DMS114 treated with DMSO at 0.1 percent for 48 hours (cell line): ENCODE measurements at regions not wholly inside any gene's neighbourhood (a gene's known extent, or its start where the extent isn't known, plus 50 kb on each side); places are given as distances from the start of the nearest gene placed in this dataset.

Experiments
- DNase-seq: peaks from one replicate; lab custom pipeline; 2025; ENCODE audit not compliant: unreplicated experiment; lab: John Stamatoyannopoulos, UW

DNA sequence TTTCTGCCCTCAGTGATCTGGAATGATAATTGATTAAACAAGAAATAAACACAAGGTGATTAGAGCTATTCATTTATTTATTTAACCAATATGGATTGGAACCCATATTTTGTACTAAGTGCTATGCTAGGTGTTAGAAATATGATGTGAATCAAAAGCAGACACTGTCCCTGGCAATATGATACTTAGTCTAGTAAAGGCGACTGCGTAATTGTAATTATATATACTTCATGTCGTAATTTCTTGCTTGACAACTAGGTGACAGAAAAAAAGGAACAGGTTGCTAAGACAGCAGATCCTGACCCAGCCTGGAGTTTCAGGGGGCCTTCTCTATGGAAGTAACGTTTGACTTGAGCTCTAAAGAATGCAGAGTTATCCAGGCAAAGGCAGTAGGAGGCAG, 236.5 kb upstream of the F9 start:
- no peak for DNase-seq

DNA sequence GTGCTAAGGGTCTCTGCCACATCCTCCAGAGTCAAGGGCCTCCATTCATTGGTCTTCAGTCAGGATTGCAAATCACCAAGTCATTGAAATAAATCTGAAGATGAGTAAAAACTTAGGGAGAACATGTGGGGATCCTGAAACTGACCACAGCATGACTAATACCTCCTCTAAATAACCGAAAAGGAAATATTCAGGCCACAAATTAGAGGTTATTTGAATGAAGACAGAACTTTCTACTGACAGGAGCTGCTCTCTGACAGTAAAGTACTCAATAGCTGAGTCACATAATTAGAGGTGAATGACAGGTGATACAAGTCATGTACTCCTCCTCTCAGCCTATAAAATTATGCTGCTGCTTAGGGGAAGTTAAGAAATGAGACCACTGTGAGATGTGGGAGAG, 240.2 kb upstream of the F9 start:
- no peak for DNase-seq

DNA sequence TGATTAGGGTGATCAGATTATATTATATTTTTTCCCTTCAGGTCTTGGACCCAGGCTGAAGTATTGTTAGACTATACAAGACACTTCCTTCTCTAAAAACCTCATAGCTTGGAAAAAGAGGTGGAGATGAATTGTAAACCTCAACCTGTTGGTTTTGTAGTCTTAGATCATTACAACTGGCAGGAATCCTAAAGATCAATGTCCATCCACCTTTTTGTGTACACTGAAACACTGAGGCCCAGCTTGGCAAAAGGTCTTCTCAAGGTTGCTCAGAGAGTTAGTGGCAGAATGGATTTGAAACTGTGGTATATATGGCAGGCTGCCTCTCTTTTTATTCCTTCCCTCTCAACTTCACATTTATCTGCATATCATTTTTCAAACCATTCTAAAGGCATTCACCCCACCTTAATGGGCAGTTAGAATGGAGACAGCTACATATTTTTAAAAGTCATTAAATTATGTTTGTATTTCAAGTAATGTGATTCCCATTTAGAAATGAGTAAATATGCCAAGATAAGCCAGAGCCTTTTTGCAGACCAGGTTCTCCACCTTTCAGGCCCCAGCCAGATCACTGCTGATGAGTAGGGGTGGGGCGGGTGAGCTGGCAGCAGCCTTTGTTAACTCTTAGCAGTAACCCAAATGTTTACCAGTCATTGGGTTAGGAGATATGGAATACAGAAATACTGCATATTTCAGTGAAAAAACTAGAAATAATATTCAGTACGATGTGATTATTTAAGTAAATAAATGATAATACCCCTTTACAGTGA, 243.2 kb upstream of the F9 start:
- no peak for DNase-seq

DNA sequence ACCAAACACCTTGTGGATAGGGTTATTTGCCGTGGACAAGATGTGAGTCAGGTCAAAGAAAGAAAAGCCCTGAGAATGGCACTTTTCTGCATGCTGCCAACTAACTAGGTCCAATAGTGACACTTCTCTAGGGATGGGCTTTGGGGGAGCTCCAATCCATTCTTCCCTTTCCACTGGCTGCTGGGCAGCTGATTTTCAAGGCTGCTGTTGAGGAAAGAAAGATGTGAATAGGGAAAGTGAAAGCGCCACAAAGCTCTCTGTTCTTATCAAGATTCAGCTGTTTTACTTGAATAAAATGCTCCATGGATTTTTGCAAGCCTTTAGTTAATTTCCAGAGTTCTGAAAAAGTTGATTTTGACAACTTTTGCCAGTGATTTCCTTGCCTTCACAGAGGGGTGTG, 244.2 kb upstream of the F9 start:
- DNase-seq = no peak

DNA sequence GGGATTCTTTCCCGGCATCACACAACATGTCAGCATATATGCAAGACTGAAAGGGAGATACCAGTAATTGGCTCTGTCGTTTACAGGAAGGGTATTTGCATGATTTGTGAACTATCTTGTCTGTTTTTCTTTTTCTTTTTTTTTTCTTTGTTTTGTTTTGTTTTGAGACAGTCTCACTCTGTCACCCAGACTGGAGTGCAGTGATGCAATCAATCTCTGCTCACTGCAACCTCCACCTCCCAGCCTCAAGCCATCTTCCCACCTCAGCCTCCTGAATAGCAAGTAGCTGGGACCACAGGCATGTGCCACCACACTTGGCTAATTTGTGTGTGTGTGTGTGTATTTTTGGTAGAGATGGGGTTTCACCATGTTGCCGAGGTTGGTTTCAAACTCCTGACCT, 262.7 kb upstream of the F9 start:
- no peak for DNase-seq

DNA sequence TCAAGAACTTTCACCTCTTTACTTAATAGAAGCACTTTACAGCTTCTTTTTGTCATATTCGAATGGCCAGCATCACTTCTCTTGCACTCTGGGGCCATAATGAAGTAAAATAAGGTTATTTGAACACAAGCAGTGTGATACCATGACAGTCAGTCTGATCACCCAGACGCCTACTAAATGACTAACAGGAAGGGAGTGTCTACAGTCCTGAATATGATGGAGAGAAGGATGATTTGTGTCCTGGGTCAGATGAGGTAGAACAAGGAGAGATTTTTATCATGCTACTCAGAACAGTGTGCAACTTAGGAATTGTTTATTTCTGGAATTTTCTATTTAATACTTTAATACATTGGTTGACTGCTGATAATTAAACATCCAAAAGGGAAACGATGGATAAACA, 284.2 kb upstream of the F9 start:
- no peak for DNase-seq

DNA sequence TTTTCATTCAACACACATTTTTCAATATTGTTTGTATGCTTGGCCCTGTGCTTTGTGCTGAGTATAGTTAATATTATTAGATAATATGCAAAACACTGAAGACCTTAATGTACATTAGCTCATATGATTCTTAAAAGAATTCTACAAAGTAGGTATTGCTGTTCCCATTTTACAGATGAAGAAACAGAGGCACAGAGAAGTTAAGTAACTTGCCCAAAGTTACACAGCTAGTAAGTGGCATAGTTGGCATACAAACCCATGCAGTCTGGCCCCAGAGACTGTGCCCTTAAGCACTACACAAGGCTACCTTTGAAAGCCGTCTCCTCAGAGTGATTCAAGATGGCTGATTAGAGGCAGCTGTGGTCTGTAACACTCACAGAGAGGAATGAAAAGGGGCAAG, 293.4 kb upstream of the F9 start:
- no peak for DNase-seq

DNA sequence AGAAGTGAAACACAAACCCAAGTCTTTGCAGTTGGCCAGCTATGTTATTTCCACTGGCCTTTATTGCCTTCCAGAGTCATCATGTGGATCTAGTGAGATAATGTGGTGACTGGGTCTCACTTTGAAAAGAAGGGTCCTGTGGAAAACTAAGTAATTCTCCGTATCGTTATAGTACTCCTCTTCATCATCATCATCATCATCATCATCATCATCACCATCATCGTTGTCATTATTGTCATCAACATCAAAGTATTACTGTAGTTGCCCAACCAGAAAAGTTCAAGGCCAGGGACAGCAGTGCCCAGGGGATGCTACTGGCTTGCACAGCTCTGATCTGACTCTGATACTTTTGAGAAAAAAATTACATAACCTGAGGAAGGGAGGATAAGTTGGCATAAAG, 295.6 kb upstream of the F9 start:
- DNase-seq = no peak

DNA sequence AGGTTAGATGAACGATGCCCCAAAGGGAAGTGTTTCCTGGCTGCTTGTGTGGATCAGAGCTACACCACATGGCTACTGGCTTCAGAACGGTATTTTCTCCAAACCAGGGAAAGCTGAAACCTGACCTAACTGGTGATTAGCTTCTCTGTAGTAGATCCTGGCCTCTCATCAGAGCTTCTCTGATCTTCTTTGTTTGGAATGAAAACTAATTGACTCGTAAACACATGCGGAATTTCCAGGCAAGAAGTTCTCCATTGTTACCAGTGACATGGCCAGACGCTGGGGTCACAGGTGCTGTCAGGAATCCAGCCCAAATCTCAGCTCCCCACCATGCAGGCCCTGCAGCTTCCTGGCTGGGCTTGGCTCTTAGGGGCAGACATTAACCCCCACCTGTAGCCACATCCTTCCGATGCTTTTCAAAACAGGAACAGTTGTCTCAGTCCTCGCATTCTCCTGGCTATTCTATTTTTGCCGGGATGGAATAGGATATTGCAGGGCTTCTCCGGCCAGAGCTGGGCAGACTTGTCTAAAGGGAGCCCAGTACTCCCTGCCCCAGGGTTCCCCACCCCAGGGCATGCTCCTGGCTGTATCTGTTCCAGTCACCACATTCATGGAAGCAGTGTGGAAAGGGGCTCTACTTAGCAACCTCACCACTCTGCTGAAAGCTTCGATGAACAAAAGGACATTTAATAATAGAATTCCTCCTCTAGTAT, 305.4 kb upstream of the F9 start:
- DNase-seq = no peak

DNA sequence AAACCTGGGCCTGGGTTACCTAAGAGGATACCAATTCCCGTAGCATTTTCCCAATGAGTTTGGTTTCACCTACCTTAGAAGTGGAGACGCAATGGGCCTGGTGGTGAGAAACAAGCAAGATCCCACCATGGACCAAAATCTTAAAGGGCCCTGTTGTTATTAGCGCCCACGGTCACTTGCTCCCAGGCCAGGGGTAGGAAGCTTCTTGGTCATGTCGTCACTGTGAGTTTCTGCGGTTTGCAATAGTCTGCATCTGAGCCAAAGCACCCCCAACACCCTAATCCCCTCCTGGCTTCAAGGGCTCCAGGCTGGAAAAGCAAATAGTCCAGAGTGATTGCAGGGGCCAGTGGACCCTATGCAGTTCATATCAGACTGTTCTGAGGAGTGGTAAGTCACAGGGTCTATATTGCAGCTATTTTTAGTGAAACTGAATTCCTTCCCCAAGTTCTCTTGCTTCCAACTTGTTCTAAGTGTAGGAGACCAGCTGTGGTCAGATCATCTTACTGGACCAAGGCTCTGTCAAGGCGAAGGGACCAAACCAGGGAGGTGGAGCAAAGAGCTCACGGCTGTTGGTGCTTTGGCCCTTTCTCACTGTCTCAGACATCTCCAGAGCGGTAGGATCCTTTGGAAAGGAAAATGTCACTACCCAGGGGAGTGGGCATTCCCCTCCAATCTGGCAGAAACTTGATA, 307.9 kb upstream of the F9 start:
- DNase-seq = no peak

DNA sequence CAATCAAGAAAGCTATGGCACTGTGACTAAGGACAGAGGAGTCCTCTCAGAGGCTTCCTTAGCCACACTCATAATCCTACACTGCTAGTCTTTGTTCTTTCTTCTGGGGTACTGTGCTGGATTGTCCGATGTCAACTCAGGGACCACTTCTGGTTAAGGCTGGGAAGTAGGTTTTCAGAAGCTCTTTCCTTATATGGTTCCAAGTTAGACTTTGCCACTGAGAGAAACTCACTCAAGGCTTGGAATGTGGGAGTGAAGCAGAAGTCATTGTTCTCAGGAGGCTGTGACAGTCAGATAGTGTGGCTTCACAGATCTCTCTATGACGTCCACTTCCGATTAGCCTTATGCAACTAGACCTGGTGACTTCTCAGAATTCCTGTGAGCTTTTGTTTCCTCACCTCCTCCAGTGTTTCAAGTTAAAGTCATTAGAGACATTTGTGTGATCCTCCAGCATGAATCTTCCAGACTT, 317.3 kb upstream of the F9 start:
- DNase-seq = no peak

DNA sequence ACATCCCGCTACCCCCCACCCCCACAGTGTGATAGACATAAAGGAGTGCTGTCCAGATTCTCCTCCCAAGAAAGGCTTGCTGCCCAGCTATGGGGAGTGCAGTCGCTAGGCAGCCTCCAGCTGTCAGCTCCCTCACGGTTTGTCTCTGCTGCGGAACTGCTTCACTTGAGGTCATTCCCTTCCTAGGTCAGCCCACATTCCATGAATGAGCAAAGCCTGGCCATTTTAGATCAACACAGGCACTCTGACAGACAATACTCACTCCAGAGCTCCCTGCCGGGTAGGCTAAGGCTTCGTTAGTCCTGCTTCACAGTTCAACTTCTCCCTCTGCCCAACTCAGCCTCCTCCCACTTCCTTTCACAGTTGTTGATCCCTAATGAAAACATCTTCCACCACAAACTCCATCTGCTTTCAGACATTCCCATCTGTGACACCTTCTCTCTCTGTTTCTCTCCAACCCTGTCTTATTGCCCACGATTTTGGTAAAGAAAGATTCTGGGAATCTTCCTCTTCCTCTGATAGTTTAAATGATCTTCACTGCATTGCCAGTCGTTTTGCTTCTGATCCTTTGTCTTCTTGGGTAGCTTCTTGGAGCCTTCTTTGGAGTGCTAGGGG, 318.9 kb upstream of the F9 start:
- no peak for DNase-seq

DNA sequence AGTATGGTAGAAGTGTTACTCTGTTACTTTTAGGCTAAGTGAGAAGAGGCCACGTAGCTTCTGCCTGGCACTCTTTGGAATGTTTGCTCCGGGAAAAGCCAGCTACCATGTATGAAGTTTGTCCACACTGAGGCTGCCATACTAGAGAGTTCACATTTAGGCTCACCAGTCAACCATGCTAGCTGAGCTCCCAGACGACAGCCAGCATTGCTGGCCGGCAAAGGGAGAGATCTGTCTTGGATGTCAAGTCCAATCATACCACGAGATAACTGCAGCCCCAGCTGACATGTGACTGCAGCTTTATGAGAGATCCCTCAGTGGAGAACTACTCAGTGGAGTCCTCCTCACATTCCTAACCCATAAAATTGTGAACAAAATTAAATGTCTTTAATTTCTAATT, 321.2 kb upstream of the F9 start:
- DNase-seq = no peak

DNA sequence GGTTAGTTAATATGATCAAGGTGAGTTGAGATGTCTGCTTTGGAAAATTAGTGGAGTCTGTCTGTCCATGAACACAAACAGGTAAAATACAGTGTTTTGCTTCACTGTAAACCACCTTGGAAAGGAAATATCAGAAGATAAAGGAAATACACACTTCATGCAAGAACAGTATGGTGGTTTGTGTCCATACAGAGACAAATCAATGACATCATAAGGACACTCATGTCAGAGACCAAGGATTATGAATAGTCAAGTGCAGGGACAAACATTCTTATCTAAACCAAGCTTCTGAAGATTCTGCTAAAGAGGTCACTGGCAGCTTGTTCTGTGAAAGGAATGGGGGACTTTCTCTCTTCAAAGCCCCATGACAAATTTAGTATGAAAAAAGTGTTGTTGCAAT, 322.9 kb upstream of the F9 start:
- no peak for DNase-seq

DNA sequence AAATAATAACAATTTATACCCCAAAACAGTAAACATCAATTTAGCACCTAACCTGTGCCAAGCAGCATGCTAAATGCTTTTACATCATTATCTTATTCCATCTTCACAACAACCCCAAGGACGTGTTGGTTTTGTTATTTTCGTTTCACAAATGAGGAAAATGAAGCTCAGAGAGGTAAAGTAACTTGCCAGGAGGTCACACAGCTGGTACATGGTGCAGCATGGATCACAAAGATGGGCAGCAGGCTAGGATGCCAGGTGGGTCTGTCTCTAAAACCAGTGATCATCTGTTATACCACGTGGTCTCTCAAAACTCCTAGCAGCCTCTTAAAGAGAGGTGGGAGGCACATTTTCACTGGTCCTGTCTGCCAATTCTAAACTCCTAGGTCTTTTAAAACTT, 323.6 kb upstream of the F9 start:
- DNase-seq = no peak

DNA sequence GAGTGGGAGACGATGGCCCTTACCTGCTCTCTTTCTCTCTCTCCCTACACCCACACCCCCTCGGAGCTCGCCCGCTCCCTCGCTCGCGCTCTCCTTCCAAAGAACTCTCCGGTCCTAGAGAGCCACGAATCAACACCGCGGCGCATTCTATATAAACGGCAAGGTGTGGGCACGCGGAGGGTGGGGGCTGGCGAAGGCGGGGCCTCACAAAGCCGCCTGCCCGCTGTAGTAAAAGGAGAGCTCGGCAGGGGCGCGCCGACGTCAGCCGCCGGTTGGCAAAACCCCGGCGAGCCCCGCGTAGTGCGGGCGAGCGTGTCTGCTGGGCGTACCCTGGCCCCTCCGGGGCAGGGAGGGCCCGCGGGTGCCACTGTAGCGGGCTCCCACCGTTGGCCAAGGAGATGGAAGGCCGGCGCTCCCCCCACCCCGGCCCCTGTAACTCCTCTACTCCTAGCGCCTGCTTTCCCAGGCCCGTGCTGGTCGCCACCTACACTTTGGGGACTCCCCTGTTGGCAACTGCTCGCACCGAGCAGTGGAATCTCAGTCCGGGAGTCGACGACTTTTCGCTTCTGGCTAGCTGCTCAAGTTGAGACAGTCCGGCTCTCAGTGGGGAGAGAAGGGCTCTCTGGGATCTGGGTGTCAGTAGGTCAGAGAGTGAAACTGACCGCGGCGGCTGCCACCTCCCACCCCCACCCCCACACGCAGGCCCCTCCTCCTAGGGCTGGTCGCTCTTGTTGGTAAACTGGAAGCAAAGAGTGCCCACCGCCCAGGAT, 325.5 kb upstream of the F9 start:
- DNase-seq = no peak

DNA sequence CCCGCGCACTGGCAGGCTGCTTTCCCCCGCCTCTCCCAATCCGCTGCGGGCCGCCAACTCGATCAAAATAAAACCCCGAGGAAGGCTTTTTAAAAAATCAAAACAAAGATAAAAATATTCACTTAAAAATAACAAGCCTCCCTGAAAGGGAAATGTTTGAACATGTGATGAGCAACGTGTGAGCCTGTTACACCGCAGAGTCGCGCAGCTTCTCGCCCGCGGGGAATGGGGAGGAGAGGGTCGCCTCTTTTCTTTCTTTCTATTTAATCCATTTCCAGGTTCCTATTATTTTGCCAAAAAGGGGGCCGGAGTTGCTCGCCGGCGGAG, 326.0 kb upstream of the F9 start:
- DNase-seq = no peak

DNA sequence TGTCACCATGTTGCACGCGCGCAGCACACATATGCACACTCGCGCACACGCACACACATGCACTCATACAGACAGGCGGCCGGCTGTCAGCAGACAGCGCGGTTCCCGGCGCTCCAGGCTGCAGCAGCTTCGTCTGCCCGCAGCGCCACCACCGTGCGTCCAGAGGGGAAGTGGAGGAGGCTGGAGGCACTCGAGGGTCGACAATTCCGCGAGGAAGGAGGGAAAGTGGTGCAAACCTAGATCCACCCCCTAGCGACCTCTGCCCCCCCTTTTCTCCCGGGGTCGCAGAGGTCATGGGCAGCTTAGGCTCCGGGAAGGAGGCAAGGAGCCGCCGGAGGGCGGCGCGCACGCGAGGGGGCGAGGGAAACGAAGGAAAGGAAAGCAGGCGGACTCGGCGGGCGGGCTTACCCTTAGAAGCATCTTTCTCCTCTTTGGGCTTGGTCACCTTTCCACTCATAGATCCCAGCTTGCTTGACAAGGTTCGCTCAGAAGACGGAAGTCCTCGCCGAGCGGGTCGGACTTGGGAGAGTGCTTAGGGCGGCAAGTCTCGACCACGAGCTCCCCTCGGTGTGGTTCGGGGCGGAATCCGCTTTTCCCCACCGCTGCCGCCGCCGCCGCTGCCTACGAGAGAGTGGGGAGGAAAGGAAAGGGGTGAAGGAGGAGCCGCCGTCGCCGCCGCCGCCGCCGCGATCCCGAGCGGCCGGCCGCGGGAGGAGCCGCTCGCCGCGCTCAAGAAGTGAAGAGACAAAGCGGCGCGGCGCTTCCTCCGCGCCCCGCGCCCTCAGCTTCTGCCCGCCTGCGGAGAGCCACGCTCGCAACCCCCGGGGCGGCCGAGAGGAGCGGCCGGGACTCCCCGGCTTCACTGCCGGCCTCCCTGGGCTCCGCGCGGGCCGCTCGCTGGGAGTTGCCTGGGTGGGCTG, 326.6 kb upstream of the F9 start:
- no peak for DNase-seq

DNA sequence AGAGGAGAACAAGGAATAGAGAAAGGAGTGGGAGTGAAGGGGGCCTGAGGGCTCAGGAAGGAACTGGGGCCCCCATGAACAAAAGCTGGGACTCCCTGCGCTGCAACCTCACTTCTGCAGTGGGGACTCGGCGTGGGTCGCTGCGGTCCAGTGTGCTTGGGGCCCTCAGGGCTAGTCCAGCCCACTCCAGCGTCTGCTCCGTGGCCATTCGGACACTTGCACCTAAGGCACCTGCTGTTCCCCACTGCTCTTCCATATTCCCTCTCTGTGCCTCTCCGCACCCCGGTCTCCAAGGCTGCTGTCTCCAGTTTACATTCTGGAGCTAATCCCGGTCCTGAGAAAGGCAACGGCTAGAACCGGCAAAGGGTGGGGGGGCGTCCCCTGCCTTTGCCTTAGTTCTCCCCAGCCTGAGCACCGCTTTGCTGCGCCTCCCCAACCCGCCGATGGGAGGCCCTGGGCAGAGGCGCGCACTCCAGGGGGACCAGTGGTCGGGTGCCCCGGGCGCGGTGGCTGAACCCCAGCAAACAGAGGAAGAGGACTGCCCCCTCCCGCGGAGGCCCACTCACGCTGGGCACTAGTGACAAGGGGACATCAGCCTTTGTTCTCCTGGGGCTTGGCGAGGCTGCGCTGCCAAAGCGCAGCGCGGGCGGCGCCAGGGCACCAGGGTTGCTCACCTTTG, 327.7 kb upstream of the F9 start:
- no peak for DNase-seq

DNA sequence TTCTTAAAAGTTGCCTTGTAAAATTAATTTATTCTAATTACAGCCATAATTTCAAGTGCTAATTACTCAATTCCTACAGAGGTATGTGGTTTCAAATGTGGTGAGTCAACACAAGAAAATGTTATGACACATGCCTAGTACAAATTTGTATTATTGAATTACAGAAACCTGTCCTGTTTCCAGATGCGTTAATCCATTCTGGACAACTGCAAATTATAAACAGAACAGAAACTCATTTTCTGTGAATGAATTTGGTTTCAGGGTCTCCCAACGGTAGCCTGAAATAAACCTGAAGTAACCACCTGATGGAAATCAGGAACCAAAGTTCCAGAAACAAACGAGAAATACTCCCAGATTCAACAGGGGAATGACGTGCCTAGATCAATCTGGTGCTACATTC, 328.6 kb upstream of the F9 start:
- no peak for DNase-seq
